SIG-M5 treated with dmso at 0.1 percent for 504 hours (cell line): ENCODE measurements at regions not wholly inside any gene's neighbourhood (a gene's known extent, or its start where the extent isn't known, plus 50 kb on each side); places are given as distances from the start of the nearest gene placed in this dataset.

ENCODE experiments used
- DNase-seq: peaks from one replicate; lab custom pipeline; 2025; ENCODE audit not compliant: unreplicated experiment; lab: John Stamatoyannopoulos, UW

GRCh38 chr12:111056618-111057521, 136.5 kb upstream of the MYL2 start:
- peak; percentile 64 for DNase-seq

DNA sequence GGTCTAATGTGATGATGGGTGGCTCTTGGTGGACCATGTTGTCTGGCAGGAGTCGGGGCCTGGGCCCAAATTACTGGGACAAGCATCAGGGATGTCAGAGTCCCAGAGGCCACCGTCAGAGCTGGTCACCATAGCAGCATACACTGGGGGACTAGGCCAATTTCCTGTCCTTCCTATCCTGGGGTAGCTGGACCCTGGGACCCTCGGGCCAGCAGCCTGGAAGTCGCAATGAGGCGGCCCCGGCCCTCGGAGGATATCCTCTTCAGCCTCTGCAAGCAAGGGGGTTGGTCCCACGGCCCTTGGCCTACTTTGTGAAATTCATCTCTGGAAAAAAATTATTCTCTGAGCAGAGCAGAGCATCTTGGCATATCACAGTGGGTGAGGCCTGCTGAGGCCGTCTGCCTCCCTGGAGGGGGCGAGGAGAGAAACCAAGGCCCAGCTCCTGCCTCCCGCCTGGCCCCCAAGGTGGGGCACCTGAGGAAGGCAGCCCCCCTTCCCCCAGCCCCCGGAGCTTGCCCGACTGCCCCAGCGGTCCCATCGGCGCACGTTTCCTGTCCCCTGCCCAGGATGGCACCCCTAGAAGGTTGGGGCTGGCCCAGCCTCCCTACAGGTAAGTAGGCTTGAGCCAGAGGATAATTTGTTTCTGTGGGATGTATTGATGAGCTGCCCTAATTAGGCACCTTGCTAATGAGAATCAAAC, 135.0 kb upstream of the MYL2 start:
- DNase-seq = no peak

GRCh38 chr12:111048991-111049390, 128.6 kb upstream of the MYL2 start:
- no peak for DNase-seq

DNA sequence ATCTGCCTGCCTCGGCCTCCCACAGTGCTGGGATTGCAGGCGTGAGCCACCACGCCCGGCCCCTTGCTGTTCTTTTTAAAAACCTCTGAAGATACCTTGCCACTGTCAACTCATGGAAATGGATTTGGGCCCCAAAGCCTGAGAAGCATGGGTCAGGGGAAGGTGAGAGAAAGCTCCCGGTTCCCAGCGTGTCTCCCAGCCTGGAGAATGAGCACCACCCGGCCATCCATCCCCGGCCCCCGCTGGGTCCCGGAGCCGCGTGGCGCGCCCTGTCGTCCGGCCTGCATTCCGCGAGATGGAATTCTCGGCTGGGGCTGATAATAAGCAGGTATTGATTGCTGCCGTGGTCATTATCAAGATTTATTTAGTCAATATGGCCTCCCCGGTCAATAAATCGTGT, 126.5 kb upstream of the MYL2 start:
- DNase-seq = no peak

DNA sequence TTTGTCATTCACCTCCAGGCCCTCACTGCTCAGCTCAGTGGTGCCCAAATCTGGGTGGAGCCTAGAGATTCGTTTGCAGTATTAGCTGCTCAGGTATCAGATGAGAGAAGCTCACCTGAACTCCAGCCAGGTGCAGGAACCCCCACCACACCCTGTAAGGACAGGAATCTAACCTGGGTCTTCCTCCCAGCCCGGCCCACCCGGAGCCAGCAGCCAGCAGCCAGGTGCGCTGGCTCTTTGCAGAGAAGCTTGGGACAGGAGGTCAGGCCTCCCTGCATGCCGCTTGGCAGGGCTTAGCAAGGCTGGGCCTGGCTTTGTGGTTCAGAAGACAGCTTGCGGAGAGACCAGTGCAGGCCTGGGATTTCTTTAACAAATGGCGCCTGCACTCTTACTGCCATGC, 125.6 kb upstream of the MYL2 start:
- no peak for DNase-seq

GRCh38 chr12:111041091-111041490, 120.7 kb upstream of the MYL2 start:
- no peak for DNase-seq

DNA sequence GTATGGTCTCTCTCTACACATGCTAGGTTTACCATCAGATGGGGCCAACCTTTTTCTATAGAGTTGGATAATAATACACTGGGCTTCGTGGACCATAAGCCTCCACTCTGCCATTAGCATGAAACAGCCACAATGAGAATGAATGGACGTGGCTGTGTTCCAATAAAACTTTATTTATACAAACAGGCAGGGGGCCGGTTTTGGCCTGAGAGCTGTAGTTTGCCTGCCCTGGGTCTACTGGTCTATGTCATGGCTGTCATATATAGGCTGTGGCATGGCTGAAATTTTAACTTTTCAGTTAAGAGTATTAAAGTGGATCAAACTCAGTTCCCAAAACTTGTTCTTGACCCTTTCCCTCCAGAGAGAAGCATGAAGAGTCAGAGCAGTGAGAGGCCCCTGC, 120.3 kb upstream of the MYL2 start:
- DNase-seq = no peak

GRCh38 chr12:111038941-111039340, 118.6 kb upstream of the MYL2 start:
- no peak for DNase-seq

GRCh38 chr12:111038077-111038476, 117.7 kb upstream of the MYL2 start:
- no peak for DNase-seq

- no peak for DNase-seq
These were observed 116.7 kb upstream of the MYL2 start for GRCh38 chr12:111037047-111037446.

DNA sequence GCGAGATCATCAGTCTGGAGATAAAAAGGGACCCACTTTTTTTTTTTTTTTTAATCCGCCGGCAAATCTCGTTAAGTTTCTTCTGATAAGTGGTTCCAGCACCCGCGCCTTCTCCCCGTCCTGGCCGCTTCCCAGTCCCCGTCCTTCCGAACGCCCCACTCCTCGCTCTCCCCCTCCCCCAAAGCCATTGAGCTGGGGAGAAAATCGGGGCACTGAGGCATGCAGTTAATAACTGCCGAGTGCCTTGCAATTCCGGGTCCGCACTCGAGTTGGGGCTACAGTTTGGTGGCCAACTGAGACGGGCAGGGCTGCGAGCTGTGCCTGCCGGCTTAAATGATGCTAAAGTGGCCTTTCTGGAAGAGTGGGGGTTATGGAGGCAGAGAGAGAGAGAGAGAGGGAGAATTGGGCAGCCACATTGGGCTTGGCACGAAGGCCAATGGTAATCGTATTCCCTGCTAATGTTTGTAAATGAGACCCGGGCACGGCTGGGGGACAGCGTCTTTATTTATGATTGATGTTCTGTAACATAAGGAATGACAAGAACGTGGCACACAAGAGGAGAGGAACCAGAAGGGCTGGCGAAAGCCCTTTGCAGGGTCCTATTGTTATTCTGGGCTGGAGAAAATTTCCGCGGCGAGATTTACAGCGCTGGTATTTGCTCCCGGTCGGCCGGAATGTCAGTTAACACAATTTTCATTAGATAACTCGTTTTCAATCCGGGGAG, 115.4 kb upstream of the MYL2 start:
- no peak for DNase-seq

GRCh38 chr12:111034886-111035577, 114.7 kb upstream of the MYL2 start:
- no peak for DNase-seq

- DNase-seq = peak; percentile 37
These were observed 113.9 kb upstream of the MYL2 start, which contains the start of gene CUX2 for GRCh38 chr12:111034083-111034885. Gene CUX2 (plus strand): TSS chr12:111034165.

DNA sequence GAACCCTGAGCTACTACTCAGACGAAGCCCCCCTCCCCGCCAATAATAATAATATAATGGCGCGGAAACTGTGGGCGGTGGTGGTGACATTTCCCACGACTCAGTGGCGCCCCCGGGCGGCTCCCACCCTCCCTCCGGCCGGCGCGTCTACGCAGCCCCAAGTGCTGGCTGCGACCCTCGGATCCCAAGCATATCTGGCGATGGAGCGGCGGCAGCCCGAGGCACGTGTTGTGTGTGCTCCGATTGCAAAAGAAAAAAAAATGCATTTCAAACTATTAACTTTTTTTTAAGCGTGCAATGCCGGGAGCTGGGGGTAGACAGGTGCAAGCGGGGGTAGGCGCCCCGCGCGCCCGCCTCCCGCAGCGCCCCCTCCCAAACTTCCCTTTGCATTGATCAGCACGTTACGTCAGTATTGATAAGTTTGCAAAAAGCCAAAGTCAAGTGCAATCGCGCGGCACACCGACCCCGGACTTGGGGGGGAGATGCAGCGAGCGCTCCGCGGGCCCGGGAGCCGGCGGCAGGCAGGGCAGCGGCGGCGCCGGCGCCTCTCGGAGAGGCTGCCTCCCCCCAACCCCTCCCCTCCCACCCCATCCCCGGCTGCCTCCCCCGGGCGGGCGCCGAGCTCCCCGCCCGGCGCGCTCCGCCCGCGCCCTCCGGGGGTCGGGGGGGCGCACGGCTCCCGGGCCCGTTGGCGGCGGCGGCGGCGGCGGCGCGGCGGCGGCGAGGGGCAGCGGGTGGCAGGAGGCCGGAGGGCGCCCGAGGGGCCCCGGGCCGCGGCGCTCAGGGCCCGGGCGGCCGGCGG, 113.1 kb upstream of the MYL2 start:
- no peak for DNase-seq

GRCh38 chr12:111032591-111032919, 112.2 kb upstream of the MYL2 start:
- no peak for DNase-seq

- no peak for DNase-seq
These were observed 111.7 kb upstream of the MYL2 start for GRCh38 chr12:111031916-111032590.

GRCh38 chr12:111030800-111031199, 110.4 kb upstream of the MYL2 start:
- no peak for DNase-seq

GRCh38 chr12:111029732-111030131, 109.4 kb upstream of the MYL2 start:
- no peak for DNase-seq

GRCh38 chr12:111029305-111029704, 108.9 kb upstream of the MYL2 start:
- no peak for DNase-seq
